Central memory CD8-positive, alpha-beta T cell (primary cell): ENCODE measurements at regions not wholly inside any gene's neighbourhood (a gene's known extent, or its start where the extent isn't known, plus 50 kb on each side); places are given as distances from the start of the nearest gene placed in this dataset.

Source experiments
- ATAC-seq: fragments of 150-1000 bp; cut with Tn5 transposase; replicated peaks from 2 replicates; pipeline ENCODE4 v1.10.0; 2022; ENCODE audit warnings: mild to moderate bottlenecking, moderate FRiP score, moderate number of reproducible peaks; ENCODE audit not compliant: poor library complexity, severe bottlenecking; ENCODE audit errors: extremely low read depth
- DNase-seq, 2 donors: peaks; one replicate each; pipeline ENCODE4 v3.0.0; 2021; ENCODE audit warnings: low spot score in 2 of 2
- H3K27ac Mint-ChIP-seq: one replicate; pipeline ENCODE4 v1.8.0; 2022; ENCODE audit warnings: low read depth, mild to moderate bottlenecking, moderate library complexity, mixed read lengths
- H3K27me3 Mint-ChIP-seq: one replicate; pipeline ENCODE4 v1.8.0; 2022; ENCODE audit warnings: mixed read lengths
- H3K36me3 Mint-ChIP-seq: one replicate; pipeline ENCODE4 v1.8.0; 2022; ENCODE audit warnings: mild to moderate bottlenecking, moderate library complexity, mixed read lengths; ENCODE audit not compliant: insufficient read depth
- H3K4me1 Mint-ChIP-seq: one replicate; pipeline ENCODE4 v1.8.0; 2022; ENCODE audit warnings: mixed read lengths
- H3K4me3 Mint-ChIP-seq: one replicate; pipeline ENCODE4 v1.8.0; 2022; ENCODE audit warnings: mild to moderate bottlenecking, moderate library complexity, mixed read lengths
- H3K9me3 Mint-ChIP-seq: one replicate; pipeline ENCODE4 v1.8.0; 2022; ENCODE audit warnings: mixed read lengths

- ATAC-seq, result no peak
- Mint-ChIP-seq H3K36me3 (peaks cover 1% of the 10 kb centered on the region), H3K27ac (no peak overlapping the region), H3K4me3 (no peak overlapping the region), H3K4me1 (no peaks in the 10 kb centered on the region), H3K27me3 (no peaks in the 10 kb centered on the region), H3K9me3 (peaks cover 30% of the 10 kb centered on the region)
- DNase-seq, result no peak
Observed at GRCh38 chr4:124525524-124525923, 187.0 kb downstream of the ANKRD50 start.

- ATAC-seq (no peak), DNase-seq (no peak)
- Mint-ChIP-seq H3K9me3 (peaks cover 29% of the 10 kb centered on the region), H3K27ac (no peak overlapping the region), H3K27me3 (no peaks in the 10 kb centered on the region), H3K4me3 (no peak overlapping the region), H3K4me1 (no peaks in the 10 kb centered on the region), H3K36me3 (peaks cover 1% of the 10 kb centered on the region)
Observed at GRCh38 chr4:124526331-124526730, 186.2 kb downstream of the ANKRD50 start.

GRCh38 chr4:124526769-124527168 is 185.8 kb downstream of the ANKRD50 start:
- DNase-seq, result no peak
- Mint-ChIP-seq H3K4me3 (no peak overlapping the region), H3K4me1 (no peaks in the 10 kb centered on the region), H3K27ac (no peak overlapping the region), H3K36me3 (peaks cover 1% of the 10 kb centered on the region), H3K27me3 (no peaks in the 10 kb centered on the region), H3K9me3 (peaks cover 24% of the 10 kb centered on the region)
- ATAC-seq, result no peak

- Mint-ChIP-seq H3K27ac (no peak overlapping the region), H3K36me3 (peaks cover 1% of the 10 kb centered on the region), H3K9me3 (peaks cover 24% of the 10 kb centered on the region), H3K27me3 (no peaks in the 10 kb centered on the region), H3K4me1 (no peaks in the 10 kb centered on the region), H3K4me3 (no peak overlapping the region)
- no peak for DNase-seq
- no peak for ATAC-seq
Observed at GRCh38 chr4:124527364-124527763, 185.2 kb downstream of the ANKRD50 start.

GRCh38 chr4:124529131-124529530 is 183.4 kb downstream of the ANKRD50 start:
- no peak overlapping the region for H3K27ac Mint-ChIP-seq
- no peaks in the 10 kb centered on the region for H3K27me3 Mint-ChIP-seq
- H3K4me1 Mint-ChIP-seq, result no peaks in the 10 kb centered on the region
- no peak for DNase-seq
- peaks cover 22% of the 10 kb centered on the region for H3K9me3 Mint-ChIP-seq
- H3K36me3 Mint-ChIP-seq, result peaks cover 1% of the 10 kb centered on the region
- no peak for ATAC-seq
- H3K4me3 Mint-ChIP-seq, result no peak overlapping the region

GRCh38 chr4:124530464-124531077 is 182.0 kb downstream of the ANKRD50 start:
- no peak overlapping the region for H3K27ac Mint-ChIP-seq
- no peak overlapping the region for H3K4me3 Mint-ChIP-seq
- H3K36me3 Mint-ChIP-seq, result no peaks in the 10 kb centered on the region
- H3K9me3 Mint-ChIP-seq, result peaks cover 12% of the 10 kb centered on the region
- no peak for ATAC-seq
- no peaks in the 10 kb centered on the region for H3K27me3 Mint-ChIP-seq
- DNase-seq, result no peak
- H3K4me1 Mint-ChIP-seq, result no peaks in the 10 kb centered on the region

GRCh38 chr4:124534131-124534530 is 178.4 kb downstream of the ANKRD50 start:
- Mint-ChIP-seq H3K36me3 (no peaks in the 10 kb centered on the region), H3K4me1 (no peaks in the 10 kb centered on the region), H3K9me3 (peaks cover 4% of the 10 kb centered on the region), H3K4me3 (no peak overlapping the region), H3K27me3 (no peaks in the 10 kb centered on the region), H3K27ac (no peak overlapping the region)
- DNase-seq, result no peak
- no peak for ATAC-seq

GRCh38 chr4:124535003-124535402 is 177.5 kb downstream of the ANKRD50 start:
- no peak overlapping the region for H3K4me3 Mint-ChIP-seq
- H3K27me3 Mint-ChIP-seq, result no peaks in the 10 kb centered on the region
- ATAC-seq, result no peak
- no peaks in the 10 kb centered on the region for H3K36me3 Mint-ChIP-seq
- no peak overlapping the region for H3K27ac Mint-ChIP-seq
- H3K9me3 Mint-ChIP-seq, result peaks cover 4% of the 10 kb centered on the region
- DNase-seq, result no peak
- H3K4me1 Mint-ChIP-seq, result no peaks in the 10 kb centered on the region

GRCh38 chr4:124536946-124537345 is 175.6 kb downstream of the ANKRD50 start:
- H3K27me3 Mint-ChIP-seq, result no peaks in the 10 kb centered on the region
- peaks cover 4% of the 10 kb centered on the region for H3K9me3 Mint-ChIP-seq
- H3K36me3 Mint-ChIP-seq, result no peaks in the 10 kb centered on the region
- no peak overlapping the region for H3K4me3 Mint-ChIP-seq
- H3K27ac Mint-ChIP-seq, result no peak overlapping the region
- no peak for DNase-seq
- no peaks in the 10 kb centered on the region for H3K4me1 Mint-ChIP-seq
- ATAC-seq, result no peak

- H3K27me3 Mint-ChIP-seq, result no peaks in the 10 kb centered on the region
- DNase-seq, result no peak
- no peak for ATAC-seq
- no peaks in the 10 kb centered on the region for H3K4me1 Mint-ChIP-seq
- H3K9me3 Mint-ChIP-seq, result peaks cover 4% of the 10 kb centered on the region
- H3K36me3 Mint-ChIP-seq, result no peaks in the 10 kb centered on the region
- no peak overlapping the region for H3K4me3 Mint-ChIP-seq
- H3K27ac Mint-ChIP-seq, result no peak overlapping the region
Observed at GRCh38 chr4:124537971-124538370, 174.6 kb downstream of the ANKRD50 start.

GRCh38 chr4:124540014-124540413 is 172.5 kb downstream of the ANKRD50 start:
- Mint-ChIP-seq H3K4me1 (no peaks in the 10 kb centered on the region), H3K27me3 (no peaks in the 10 kb centered on the region), H3K27ac (no peak overlapping the region), H3K9me3 (no peaks in the 10 kb centered on the region), H3K4me3 (no peak overlapping the region), H3K36me3 (no peaks in the 10 kb centered on the region)
- ATAC-seq, result no peak
- no peak for DNase-seq

GRCh38 chr4:124541652-124542420 is 170.7 kb downstream of the ANKRD50 start:
- no peak overlapping the region for H3K4me3 Mint-ChIP-seq
- no peak overlapping the region for H3K27ac Mint-ChIP-seq
- no peaks in the 10 kb centered on the region for H3K4me1 Mint-ChIP-seq
- no peaks in the 10 kb centered on the region for H3K27me3 Mint-ChIP-seq
- H3K9me3 Mint-ChIP-seq, result no peaks in the 10 kb centered on the region
- ATAC-seq (no peak), DNase-seq (no peak)
- H3K36me3 Mint-ChIP-seq, result no peaks in the 10 kb centered on the region

GRCh38 chr4:124555959-124556358 is 156.6 kb downstream of the ANKRD50 start:
- DNase-seq, result no peak
- H3K4me3 Mint-ChIP-seq, result no peak overlapping the region

More at GRCh38 chr4:124555959-124556358, 156.6 kb downstream of the ANKRD50 start:
- H3K27ac Mint-ChIP-seq, result no peak overlapping the region
- H3K4me1 Mint-ChIP-seq, result no peaks in the 10 kb centered on the region
- H3K27me3 Mint-ChIP-seq, result no peaks in the 10 kb centered on the region
- no peak for ATAC-seq
- no peaks in the 10 kb centered on the region for H3K36me3 Mint-ChIP-seq
- H3K9me3 Mint-ChIP-seq, result peaks cover 14% of the 10 kb centered on the region
